Fibroblast of lung (primary cell): ENCODE measurements at regions not wholly inside any gene's neighbourhood (a gene's known extent, or its start where the extent isn't known, plus 50 kb on each side); places are given as distances from the start of the nearest gene placed in this dataset.

ENCODE experiments used
- DNase-seq, 2 donors: peaks; one replicate each; pipeline versions ENCODE4 v3.0.0 to v3.0.0-alpha.2; 2010; ENCODE audit warnings: low read depth in 2 of 2
- H2AFZ ChIP-seq: 2 replicates; pipeline ENCODE4 v1.5.1; 2012; ENCODE audit warnings: low read length, control low read depth, inconsistent platforms
- H3K27ac ChIP-seq: 2 replicates; pipeline ENCODE4 v1.5.1; 2011; ENCODE audit warnings: low read length, control low read depth; ENCODE audit not compliant: insufficient read depth
- H3K27me3 ChIP-seq: 2 replicates; pipeline ENCODE4 v1.5.1; 2011; ENCODE audit warnings: mild to moderate bottlenecking, low read length; ENCODE audit not compliant: control insufficient read depth, insufficient read depth
- H3K36me3 ChIP-seq: 2 replicates; pipeline ENCODE4 v1.5.1; 2011; ENCODE audit warnings: low read length; ENCODE audit not compliant: control insufficient read depth, insufficient read depth
- H3K4me1 ChIP-seq: 2 replicates; pipeline ENCODE4 v1.5.1; 2011; ENCODE audit warnings: low read length; ENCODE audit not compliant: control insufficient read depth, insufficient read depth; ENCODE audit errors: extremely low read depth
- H3K4me2 ChIP-seq: 2 replicates; pipeline ENCODE4 v1.5.1; 2011; ENCODE audit warnings: low read length, control low read depth; ENCODE audit not compliant: insufficient read depth; ENCODE audit errors: extremely low read depth
- H3K4me3 ChIP-seq, 4 experiments: fragments of 200-600 bp in 1 of 4; sonication (generic) in 1 of 4; replicated peaks in 1 of 4; 2 replicates each; pipeline ENCODE4 v1.5.1; 2011 to 2016; ENCODE audit warnings: low read length in 4 of 4, low read depth in 3 of 4, mild to moderate bottlenecking in 3 of 4, control low read depth in 2 of 4, inconsistent platforms in 1 of 4, mixed read lengths in 1 of 4; ENCODE audit not compliant: insufficient read depth in 1 of 4; ENCODE audit errors: control extremely low read depth in 1 of 4
- H3K79me2 ChIP-seq: 2 replicates; pipeline ENCODE4 v1.5.1; 2012; ENCODE audit warnings: mild to moderate bottlenecking, low read length, inconsistent platforms; ENCODE audit not compliant: control insufficient read depth, insufficient read depth
- H3K9ac ChIP-seq: 2 replicates; pipeline ENCODE4 v1.5.1; 2011; ENCODE audit warnings: mild to moderate bottlenecking, low read length, control low read depth; ENCODE audit not compliant: insufficient read depth
- H3K9me3 ChIP-seq: 2 replicates; pipeline ENCODE4 v1.5.1; 2012; ENCODE audit warnings: low read depth, low read length; ENCODE audit not compliant: control insufficient read depth, insufficient read depth
- H4K20me1 ChIP-seq: 2 replicates; pipeline ENCODE4 v1.5.1; 2011; ENCODE audit warnings: low read length; ENCODE audit not compliant: control insufficient read depth, insufficient read depth; ENCODE audit errors: extremely low read depth
- EZH2 ChIP-seq: IDR thresholded peaks from 2 replicates; pipeline ENCODE4 v1.5.1; 2012; ENCODE audit warnings: low read length, control low read depth, mild to moderate bottlenecking; ENCODE audit errors: missing control alignments
- TF ChIP-seq, protein P1 (sequence below), 2 donors: IDR thresholded peaks in 1 of 2; conservative IDR thresholded peaks in 1 of 2; 1 replicate in 1 of 2; 2 replicates in 1 of 2; pipeline ENCODE4 v1.5.1; 2011 to 2012; ENCODE audit warnings: low read length in 2 of 2, control low read depth in 1 of 2, inconsistent platforms in 1 of 2, low read depth in 1 of 2, mild to moderate bottlenecking in 1 of 2

- no peak for TF ChIP-seq EZH2
- TF ChIP-seq, protein P1, sequence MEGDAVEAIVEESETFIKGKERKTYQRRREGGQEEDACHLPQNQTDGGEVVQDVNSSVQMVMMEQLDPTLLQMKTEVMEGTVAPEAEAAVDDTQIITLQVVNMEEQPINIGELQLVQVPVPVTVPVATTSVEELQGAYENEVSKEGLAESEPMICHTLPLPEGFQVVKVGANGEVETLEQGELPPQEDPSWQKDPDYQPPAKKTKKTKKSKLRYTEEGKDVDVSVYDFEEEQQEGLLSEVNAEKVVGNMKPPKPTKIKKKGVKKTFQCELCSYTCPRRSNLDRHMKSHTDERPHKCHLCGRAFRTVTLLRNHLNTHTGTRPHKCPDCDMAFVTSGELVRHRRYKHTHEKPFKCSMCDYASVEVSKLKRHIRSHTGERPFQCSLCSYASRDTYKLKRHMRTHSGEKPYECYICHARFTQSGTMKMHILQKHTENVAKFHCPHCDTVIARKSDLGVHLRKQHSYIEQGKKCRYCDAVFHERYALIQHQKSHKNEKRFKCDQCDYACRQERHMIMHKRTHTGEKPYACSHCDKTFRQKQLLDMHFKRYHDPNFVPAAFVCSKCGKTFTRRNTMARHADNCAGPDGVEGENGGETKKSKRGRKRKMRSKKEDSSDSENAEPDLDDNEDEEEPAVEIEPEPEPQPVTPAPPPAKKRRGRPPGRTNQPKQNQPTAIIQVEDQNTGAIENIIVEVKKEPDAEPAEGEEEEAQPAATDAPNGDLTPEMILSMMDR (conservative IDR thresholded peaks at IDR 0.05 in 1 of 2, IDR thresholded peaks at IDR 0.05 in 1 of 2; ENCODE audit: low read depth in 1 of 2, low read length in 2 of 2), result no peak
- Histone ChIP-seq H3K4me2 (no peak overlapping the region), H2AFZ (no peak overlapping the region), H3K27ac (no peak overlapping the region), H4K20me1 (no peaks in the 10 kb centered on the region), H3K27me3 (no peaks in the 10 kb centered on the region), H3K36me3 (no peaks in the 10 kb centered on the region), H3K9me3 (no peaks in the 10 kb centered on the region), H3K9ac (no peak overlapping the region), H3K4me3 (no peak overlapping the region), H3K79me2 (no peaks in the 10 kb centered on the region), H3K4me1 (no peaks in the 10 kb centered on the region)
- no peak for DNase-seq
Measured at GRCh38 chr5:74194196-74194595, 446.3 kb downstream of the ENC1 start.

DNA sequence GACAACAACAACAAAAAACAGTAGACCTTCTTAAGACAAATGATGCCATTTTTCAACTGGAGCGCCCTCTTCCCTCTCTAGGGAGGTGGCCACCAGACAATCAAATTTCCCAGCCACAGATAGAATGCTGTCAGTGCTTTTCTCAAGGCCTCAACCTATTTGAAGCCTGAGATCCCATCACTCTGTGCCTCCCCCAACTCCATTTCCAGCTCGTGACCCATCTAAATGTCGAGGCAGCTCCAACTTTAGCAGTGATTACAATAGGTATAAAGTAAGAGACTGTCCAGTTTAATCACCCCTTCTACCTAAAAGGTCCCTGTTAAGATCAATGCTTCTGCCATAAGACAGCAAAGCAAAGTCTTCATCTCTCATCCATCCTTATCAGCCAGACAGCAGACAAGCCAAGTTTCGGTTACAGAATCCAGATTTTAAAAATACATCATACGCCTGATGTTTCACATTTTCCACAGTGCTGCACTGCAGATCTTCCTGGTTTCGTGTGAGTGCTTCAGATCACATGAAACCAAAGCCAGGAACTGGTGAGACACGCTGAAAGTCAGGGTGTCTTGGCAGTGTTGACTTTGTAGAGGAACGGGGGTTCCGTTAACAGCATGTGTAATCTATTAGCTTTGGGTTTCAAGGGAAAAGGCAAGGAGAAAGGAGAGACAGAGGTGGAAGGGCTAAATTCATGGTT, 447.8 kb downstream of the ENC1 start:
- H3K4me1 ChIP-seq, result no peaks in the 10 kb centered on the region
- DNase-seq, result peak in 1 of 2 donors; percentile 56
- no peak overlapping the region for H2AFZ ChIP-seq
- no peaks in the 10 kb centered on the region for H3K27me3 ChIP-seq
- H3K27ac ChIP-seq, result no peak overlapping the region
- TF ChIP-seq, protein P1 (conservative IDR thresholded peaks at IDR 0.05 in 1 of 2, IDR thresholded peaks at IDR 0.05 in 1 of 2; ENCODE audit: low read depth in 1 of 2, low read length in 2 of 2), result no peak
- no peak for TF ChIP-seq EZH2
- H3K9me3 ChIP-seq, result no peaks in the 10 kb centered on the region
- no peak overlapping the region for H3K4me2 ChIP-seq
- H3K9ac ChIP-seq, result no peak overlapping the region
- H3K79me2 ChIP-seq, result no peaks in the 10 kb centered on the region
- H3K4me3 ChIP-seq, result no peak overlapping the region
- no peaks in the 10 kb centered on the region for H3K36me3 ChIP-seq
- no peaks in the 10 kb centered on the region for H4K20me1 ChIP-seq

DNA sequence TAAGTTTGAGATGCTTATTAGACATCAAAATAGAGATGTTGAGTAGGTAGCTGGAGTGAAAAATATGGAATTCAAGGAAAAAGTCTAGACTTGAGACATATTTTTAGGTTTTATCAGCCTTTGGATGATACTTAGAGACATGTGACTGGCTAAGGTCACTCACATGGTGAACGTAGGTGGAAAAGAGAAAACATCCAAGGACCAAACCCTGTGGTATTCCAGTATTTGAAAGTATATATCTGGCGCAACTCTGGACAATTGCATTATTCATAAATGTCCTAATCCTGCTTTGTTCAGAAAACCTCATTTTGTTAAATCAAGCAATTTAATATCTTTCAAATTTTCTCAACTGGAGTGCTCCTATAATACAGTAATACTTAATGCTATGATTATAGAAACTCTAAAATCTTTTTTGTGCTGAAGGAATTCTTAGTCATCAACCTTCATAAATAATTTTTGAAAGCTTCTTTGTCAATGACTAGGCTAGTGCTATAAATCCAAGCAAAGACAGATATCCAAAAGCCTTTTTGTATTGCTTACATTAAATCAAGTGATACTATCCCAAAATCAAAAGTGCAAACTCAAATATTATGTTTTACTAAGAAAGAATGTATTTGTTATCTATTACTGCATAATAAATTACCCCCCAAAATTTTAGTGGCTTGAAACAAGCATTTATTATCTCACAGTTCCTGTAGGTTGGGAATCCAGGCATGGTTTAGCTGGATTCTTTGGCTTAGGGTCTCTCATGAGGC, 452.0 kb downstream of the ENC1 start:
- TF ChIP-seq, protein P1 (conservative IDR thresholded peaks at IDR 0.05 in 1 of 2, IDR thresholded peaks at IDR 0.05 in 1 of 2; ENCODE audit: low read depth in 1 of 2, low read length in 2 of 2), result no peak
- no peaks in the 10 kb centered on the region for H3K36me3 ChIP-seq
- no peaks in the 10 kb centered on the region for H3K9me3 ChIP-seq
- peak in 1 of 2 donors; percentile 72 for DNase-seq
- H3K27me3 ChIP-seq, result no peaks in the 10 kb centered on the region
- H4K20me1 ChIP-seq, result no peaks in the 10 kb centered on the region
- H3K4me3 ChIP-seq, result no peak overlapping the region
- H3K4me2 ChIP-seq, result no peak overlapping the region
- H3K4me1 ChIP-seq, result no peaks in the 10 kb centered on the region
- no peak overlapping the region for H3K27ac ChIP-seq
- H2AFZ ChIP-seq, result no peak overlapping the region
- H3K79me2 ChIP-seq, result no peaks in the 10 kb centered on the region
- no peak overlapping the region for H3K9ac ChIP-seq
